Tongue (tissue), 1 donor: ENCODE measurements at regions not wholly inside any gene's neighbourhood (a gene's known extent, or its start where the extent isn't known, plus 50 kb on each side); places are given as distances from the start of the nearest gene placed in this dataset.
"Not testable (repeated sequence)": the region's sequence is repeated elsewhere in the genome, so short reads cannot be mapped to it uniquely, and the experiment has no call there.

Experiments used
- DNase-seq: peaks from one replicate; pipeline ENCODE4 v3.0.0-alpha.2; 2015

DNA sequence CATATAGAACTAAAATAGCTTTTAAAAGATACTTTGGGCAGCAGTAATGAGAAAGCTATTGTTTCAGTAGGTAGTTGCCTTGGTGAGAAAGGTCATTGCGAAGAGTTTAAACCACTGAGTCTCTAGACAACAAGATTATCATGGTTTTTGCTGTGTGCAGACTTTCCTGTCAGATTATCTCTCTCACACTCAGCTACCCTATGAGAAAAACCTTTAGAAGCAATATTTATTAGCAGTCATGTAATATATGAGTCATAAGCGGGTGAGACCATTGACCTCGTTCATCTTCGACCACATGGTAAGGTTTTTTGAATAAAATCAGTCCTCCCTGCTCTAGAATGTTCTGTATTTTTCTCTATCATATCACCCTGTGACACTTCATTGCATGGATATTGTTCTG lies 59.9 kb downstream of the GPR65 start:
- DNase-seq = no peak

DNA sequence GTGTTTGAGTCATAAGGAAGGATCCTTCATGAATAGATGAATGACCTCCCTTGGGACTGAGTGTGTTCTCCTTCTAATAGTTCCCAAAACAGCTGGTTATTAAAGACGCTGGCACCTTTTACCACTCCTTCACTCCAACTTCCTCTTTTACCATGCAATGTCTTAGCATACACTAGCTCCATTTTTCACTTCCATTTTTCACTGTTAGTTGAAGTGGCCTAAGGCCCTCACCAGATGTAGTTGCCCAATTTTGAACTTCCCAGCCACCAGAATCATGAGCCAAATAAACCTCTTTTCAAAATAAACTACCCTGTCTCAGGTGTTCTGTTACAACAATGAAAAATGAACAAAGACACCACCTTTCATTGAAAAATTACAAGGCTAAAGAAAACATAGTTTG lies 64.7 kb downstream of the GPR65 start:
- no peak for DNase-seq

DNA sequence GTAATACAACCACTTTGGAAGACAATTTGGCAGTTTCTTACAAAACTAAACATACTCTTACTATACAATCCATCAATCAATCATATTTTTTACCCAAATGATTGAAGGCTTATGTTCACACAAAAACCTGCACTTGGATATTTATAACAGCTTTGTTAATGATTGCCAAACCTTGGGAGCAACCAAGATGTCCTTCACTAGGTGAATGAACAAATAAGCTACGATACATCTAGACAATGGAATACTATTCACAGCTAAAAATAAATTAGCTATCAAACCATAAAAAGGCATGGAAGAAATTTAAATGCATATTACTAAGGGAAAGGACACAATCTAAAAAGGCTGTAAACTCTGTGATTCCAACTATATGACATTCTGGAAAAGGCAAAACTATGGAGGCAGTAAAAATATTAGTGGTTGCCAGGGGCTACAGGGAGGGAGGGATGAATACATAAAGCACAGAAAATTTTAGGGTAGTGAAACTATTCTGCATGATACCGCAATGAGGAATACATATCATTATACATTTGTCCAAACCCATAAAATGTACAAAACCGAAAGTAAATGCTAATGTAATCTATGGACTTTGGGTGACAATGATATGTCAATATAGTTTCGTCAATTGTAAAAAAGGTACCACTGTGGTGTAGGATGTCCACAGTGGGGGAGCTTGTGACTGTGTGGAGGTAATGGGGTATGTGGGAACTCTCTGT lies 70.5 kb downstream of the GPR65 start:
- no peak for DNase-seq

DNA sequence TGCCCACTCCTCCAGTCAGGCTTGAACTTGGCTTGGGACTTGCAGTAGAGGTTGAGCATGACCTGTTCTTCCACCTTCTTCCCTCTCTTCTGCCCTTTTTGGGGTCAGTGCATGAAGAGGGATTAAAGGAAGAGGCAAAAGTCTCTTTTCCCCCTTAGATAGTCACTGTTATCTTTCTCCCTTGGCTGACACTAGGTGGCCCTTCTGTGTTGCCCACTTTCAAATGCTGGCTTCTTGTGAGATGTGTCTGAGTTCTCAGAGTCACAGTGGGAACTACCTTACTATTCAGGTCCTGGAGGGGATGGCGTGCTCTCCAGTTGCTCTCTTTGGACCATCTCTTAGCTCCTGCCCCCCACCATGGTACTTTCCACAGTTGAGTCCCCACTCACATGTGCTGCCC lies 73.6 kb downstream of the GPR65 start:
- no peak for DNase-seq

DNA sequence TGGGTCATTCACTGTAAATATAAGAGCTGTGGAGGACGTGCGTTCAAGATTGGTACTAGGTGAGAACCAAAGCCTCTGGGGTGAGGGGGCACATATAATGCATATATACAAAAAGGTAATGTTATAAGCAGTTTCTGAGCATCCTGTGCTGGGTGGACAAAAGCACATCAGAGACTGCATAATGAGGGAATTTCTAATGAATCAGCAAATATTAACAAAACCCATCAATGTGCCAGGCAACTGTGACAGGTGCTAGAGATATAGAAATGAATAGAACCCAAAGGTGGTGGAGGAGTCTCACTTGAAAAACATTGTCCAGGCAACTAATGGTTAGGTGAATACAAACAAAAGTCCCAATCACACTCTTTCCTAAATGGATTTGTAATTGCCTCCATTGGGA lies 74.7 kb downstream of the GPR65 start:
- DNase-seq = no peak

DNA sequence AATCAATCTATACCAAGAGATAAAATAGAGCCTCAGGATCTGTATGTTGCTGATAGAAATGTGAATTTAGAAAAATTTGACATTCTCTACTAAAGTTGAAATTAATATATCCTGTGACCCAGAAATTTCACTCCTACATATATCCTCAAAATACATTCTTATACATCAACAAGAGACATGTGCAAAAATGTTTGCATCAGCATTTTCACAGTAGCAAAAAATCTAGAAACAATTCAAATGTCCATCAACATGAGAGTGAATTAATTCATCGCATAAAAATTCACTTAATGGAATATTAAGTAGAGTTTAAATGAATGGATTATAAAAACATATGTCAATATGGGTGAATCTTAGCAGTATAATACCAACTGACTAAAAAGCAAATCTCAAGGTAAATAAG lies 80.8 kb downstream of the GPR65 start:
- no peak for DNase-seq

DNA sequence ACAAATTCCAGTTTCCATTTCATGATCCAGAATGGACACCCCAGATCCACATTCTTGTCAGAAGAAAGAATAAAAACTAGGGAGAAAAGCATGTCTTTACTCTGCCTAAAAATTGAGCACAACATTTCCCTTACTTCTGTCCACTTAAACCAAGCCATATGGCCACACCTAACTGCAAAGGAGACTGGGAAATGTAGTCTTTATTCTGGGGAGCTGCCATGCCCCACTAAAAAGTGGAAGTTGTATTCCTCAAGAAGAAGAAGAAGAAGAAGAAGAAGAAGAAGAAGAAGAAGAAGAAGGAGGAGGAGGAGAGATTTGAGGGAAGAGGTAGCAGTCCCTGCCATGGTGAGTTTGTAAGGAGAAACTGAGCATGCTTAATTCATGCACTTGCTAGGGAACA lies 84.5 kb downstream of the GPR65 start:
- no peak for DNase-seq

DNA sequence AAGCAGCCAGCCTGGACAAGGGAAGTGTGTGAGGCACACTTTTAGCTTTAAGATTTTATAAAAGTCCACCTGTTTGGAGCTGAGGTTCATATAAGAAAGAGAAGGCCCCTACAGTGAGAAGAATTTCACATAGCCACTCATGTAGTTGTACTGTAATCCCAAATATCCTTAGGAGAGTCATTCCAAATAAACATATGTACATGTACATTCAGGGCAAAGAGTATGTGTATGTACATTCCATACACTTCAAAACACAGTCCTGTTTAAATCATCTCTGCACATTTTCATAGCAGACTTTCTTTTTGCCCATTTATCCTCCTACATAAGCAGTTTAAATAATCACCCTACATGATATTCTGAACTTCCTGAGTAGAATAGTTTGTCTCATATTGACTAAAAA lies 87.6 kb downstream of the GPR65 start:
- no peak for DNase-seq

DNA sequence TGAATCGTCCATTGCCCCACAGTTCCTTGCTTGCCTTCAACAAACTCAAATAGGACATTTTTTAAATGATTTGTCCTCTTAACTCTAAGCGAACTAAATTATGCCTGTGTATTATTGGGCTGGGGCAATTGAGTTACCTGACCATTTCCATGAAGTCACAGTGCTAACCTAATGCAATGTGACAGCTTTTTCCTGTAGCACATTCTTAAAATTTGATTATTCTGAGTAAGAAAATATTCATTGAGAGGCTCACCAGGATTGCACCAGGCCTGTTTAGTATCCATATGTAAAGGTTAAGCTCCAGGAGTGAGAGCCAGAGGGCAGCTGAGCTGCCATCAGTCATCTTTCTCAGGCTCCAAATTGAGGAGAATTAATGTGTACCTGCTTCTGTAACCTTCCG lies 90.9 kb downstream of the GPR65 start:
- no peak for DNase-seq

DNA sequence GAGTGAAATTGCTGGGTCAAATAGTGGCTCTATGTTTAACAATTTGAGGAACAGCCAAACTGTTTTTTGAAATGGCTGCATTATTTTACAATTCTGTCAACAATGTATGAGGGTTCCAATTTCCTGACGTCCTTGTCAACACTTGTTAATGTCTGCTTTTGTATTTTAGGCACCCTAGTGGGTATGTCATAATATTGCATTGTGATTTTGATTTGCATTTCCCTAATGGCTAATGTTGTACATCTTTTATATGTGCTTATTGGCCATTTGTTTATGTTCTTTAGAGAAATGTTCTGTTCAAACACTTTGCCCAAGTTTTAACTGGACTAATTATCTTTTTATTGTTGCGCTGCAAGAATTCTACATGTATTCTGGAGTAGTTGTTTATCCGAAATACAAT lies 93.2 kb downstream of the GPR65 start:
- no peak for DNase-seq

DNA sequence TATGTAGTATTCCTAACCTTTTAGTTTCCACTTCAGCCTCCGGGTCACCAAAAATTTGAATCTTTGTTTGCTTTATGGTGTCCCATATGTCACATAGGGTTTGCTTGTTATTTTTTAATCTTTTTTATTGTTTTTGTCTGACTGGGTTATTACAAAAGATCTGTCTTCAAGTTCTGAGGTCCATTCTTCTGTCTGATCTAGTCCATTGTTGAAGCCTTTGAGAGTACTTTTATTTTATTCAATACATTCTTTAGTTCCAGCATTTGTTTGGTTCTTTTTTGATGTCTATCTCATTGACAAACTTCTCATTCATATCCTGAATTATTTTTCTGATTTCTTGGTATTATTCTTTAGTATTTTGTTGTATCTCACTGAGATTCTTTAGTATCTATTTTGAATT lies 99.8 kb downstream of the GPR65 start:
- no peak for DNase-seq

DNA sequence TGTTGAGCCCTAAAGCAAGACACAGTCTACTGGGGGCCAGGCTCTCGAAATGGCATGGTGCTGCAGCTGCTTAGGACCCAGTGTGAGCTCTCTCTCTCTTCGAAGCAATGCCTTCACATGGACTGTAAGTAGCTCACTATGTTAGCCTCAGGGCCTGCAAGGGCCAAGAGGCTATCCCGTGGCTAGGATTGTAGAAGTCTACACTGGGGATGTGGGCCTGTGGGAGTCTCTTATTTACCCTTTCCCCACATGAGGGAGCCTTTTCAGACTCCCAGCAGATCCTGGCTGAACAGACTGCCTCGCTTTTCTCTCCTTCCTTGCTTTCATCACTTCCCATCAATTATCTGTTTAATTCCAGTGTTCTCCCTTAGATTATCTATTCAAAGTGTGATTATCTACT lies 101.4 kb downstream of the GPR65 start:
- DNase-seq = no peak

DNA sequence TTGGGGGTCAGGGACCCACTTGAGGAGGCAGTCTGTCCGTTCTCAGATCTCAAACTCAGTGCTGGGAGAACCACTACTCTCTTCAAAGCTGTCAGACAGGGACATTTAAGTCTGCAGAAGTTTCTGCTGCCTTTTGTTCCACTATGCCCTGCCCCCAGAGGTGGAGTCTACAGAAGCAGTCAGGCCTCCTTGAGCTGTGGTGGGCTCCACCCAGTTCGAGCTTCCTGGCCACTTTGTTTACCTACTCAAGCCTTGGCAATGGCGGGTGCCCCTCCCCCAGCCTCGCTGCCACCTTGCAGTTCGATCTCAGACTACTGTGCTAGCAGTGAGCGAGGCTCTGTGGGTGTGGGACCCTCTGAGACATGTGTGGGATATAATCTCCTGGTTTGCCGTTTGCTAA lies 122.7 kb downstream of the GPR65 start:
- not testable (repeated sequence) for DNase-seq

DNA sequence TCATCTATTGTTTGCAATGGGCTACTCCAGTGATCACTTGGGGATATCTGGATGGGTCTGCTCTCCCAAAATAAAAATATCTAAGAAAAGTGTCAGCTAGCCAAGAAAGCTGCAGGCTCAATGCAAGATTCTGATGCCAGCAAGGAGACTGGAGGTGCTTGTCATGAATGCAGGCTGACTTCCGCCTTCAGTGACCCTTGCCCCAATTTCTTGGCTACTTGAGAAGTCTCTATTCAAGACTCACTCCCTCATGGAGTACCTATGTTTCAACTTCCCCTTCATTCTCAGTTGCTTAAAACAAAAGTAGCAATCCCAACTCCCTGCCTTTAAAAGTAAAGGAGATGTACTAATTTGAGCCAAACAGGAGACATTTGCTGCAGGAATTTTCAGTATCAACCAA lies 123.9 kb downstream of the GPR65 start:
- DNase-seq = no peak

DNA sequence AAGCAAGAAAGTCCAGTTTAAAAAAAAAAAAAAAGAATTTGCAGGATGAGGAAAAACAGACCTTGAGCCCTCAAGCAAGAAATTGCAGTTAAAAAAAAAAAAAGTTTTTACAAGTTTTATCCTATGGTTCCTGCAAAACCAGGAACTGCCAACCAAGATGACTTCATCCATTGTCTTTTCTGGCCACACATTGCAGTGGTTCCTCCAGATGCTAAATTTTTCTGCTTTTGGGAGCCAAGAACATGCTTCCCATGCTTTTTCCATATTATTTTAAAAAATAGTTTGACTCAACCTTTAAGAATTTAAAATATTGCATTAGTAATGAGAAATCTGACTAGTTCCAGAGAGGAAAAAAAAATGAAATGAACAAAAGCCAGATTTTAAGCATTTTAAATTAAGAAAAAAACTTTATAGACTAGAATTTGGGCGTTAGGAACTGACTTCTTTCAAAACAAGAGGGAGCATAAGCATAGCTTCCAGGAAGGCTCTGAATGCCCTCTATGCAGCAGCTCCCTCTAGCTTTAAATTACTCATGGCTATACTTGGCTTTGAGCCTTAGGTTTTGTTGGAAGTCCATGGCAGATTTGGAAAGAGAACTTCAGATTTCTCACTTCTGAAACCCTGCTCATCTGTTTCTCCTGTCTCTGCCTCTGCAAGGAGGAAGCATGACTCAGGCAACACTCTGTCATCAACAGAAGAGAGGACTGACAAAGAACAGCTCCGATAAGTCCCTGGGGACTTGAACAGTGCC lies 124.5 kb downstream of the GPR65 start:
- peak; percentile 20 for DNase-seq

DNA sequence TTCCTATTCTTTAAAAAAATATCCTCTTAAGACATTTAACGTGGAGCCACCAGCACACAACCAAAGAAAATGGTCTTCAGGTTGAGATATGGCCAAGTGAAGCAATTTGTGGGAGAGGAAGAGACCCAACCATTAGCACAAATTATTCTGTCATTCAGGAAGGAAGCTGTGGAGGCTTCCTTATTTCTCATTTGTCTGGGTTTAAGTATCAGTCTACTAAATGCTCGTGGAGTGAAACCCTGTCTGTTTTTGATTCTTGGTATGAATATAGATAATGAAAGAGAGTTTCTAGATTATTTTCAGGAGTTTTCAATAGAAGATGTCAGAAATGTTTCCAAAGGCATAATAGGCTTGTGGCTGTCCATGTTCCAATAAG lies 125.1 kb downstream of the GPR65 start:
- DNase-seq = no peak
